Suprapubic skin (tissue), 3 donors: ENCODE measurements at regions not wholly inside any gene's neighbourhood (a gene's known extent, or its start where the extent isn't known, plus 50 kb on each side); places are given as distances from the start of the nearest gene placed in this dataset.

Experiments
- CTCF ChIP-seq, 2 donors: fragments of 200-600 bp in 1 of 2; fragments of 450-650 bp in 1 of 2; sonication (generic) in 1 of 2; IDR thresholded peaks; one replicate each; pipeline ENCODE4 v1.5.1; 2016 to 2019; ENCODE audit warnings: antibody characterized with exemption in 2 of 2, mild to moderate bottlenecking in 1 of 2, moderate library complexity in 1 of 2
- POLR2A ChIP-seq, 2 donors: fragments of 450-650 bp; IDR thresholded peaks; one replicate each; pipeline ENCODE4 v1.6.1; 2017; ENCODE audit warnings: antibody characterized with exemption in 2 of 2, mild to moderate bottlenecking in 2 of 2, moderate library complexity in 2 of 2

GRCh38 chr5:98529321-98529720, 244.1 kb upstream of the RGMB start:
- no peak for TF ChIP-seq CTCF (IDR thresholded peaks at IDR 0.05)
- no peak for TF ChIP-seq POLR2A (IDR thresholded peaks at IDR 0.05)
